Aorta (tissue), 5 donors: ENCODE measurements at regions not wholly inside any gene's neighbourhood (a gene's known extent, or its start where the extent isn't known, plus 50 kb on each side); places are given as distances from the start of the nearest gene placed in this dataset.
A peak's percentile ranks its signal among the peaks of the same experiment; 100 is the strongest.

ENCODE experiments used
- ATAC-seq: fragments of 200-7000 bp; cut with Tn5 transposase; one replicate; pipeline ENCODE4 v1.9.1; 2022; ENCODE audit warnings: moderate library complexity; ENCODE audit not compliant: low FRiP score
- DNase-seq, 2 donors: peaks; one replicate each; pipeline ENCODE4 v3.0.0-alpha.2; 2020
- H3K27ac ChIP-seq, 2 donors: one replicate each; pipeline ENCODE4 v1.5.1; 2013; ENCODE audit warnings: low read length in 2 of 2, mild to moderate bottlenecking in 2 of 2, moderate library complexity in 2 of 2, control low read depth in 1 of 2, inconsistent platforms in 1 of 2, low read depth in 1 of 2
- H3K27me3 ChIP-seq, 2 donors: one replicate each; pipeline ENCODE4 v1.6.1; 2013; ENCODE audit warnings: control low read depth in 1 of 2, low read length in 1 of 2, mild to moderate bottlenecking in 1 of 2, moderate library complexity in 1 of 2; ENCODE audit not compliant: insufficient read depth in 2 of 2, control insufficient read depth in 1 of 2
- H3K36me3 ChIP-seq, 2 donors: one replicate each; pipeline ENCODE4 v1.6.1; 2013; ENCODE audit warnings: control low read depth in 1 of 2, low read length in 1 of 2, mild to moderate bottlenecking in 1 of 2; ENCODE audit not compliant: insufficient read depth in 2 of 2, control insufficient read depth in 1 of 2
- H3K4me1 ChIP-seq, 2 donors: one replicate each; pipeline ENCODE4 v1.6.1; 2013; ENCODE audit warnings: low read length in 2 of 2, control low read depth in 1 of 2, mild to moderate bottlenecking in 1 of 2, moderate library complexity in 1 of 2; ENCODE audit not compliant: insufficient read depth in 2 of 2, control insufficient read depth in 1 of 2
- H3K4me3 ChIP-seq, 2 donors: one replicate each; pipeline ENCODE4 v1.5.1; 2013; ENCODE audit warnings: low read length in 2 of 2, control low read depth in 1 of 2, mild to moderate bottlenecking in 1 of 2
- H3K9me3 ChIP-seq: one replicate; pipeline ENCODE4 v1.6.1; 2013; ENCODE audit warnings: mild to moderate bottlenecking, low read length; ENCODE audit not compliant: control insufficient read depth
- WGBS, 2 donors: extraction: QIAGEN DNeasy Blood & Tissue Kit; methylation state at CpG; one replicate each; pipeline ENCODE4 v1.1.7; 2013; 5-methylcytosine and 5-hydroxymethylcytosine counted together
- intact Hi-C, 2 donors: fragments of 100-400 bp; cut with DNase I; formaldehyde crosslinking; loops; one replicate each; pipeline versions ENCODE4 v1.14.2 to v1.15.0; 2022
- donor health status: healthy with polysubstance abuse.
- donor health status: Bipolar disorder and iron deficiency.
- donor health status: DM: no; HTN: no; CAD: no.
- donor health status: DM: no; HTN: no; CAD: no.
- donor health status: DM: yes; HTN: yes; CAD: no.

GRCh38 chr6:165015676-165016075 lies 293.7 kb downstream of the C6orf118 start:
- no peaks in the 10 kb centered on the region for H3K36me3 ChIP-seq
- ATAC-seq (no peak), DNase-seq (no peak)
- H3K27me3 ChIP-seq = no peaks in the 10 kb centered on the region
- H3K4me3 ChIP-seq = no peak overlapping the region
- intact Hi-C loops = no loop called here
- H3K9me3 ChIP-seq = no peaks in the 10 kb centered on the region
- no peak overlapping the region for H3K27ac ChIP-seq
- no peaks in the 10 kb centered on the region for H3K4me1 ChIP-seq

GRCh38 chr6:165013701-165014100 lies 295.7 kb downstream of the C6orf118 start:
- Histone ChIP-seq H3K4me3 (no peak overlapping the region), H3K4me1 (no peaks in the 10 kb centered on the region), H3K36me3 (no peaks in the 10 kb centered on the region), H3K27ac (no peak overlapping the region), H3K27me3 (no peaks in the 10 kb centered on the region), H3K9me3 (no peaks in the 10 kb centered on the region)
- ATAC-seq (no peak), DNase-seq (no peak)
- intact Hi-C loops = no loop called here
- 70 to 78% methylated on average over 3 of the region's 3 CpGs for WGBS, 2 donors

- Histone ChIP-seq H3K9me3 (no peaks in the 10 kb centered on the region), H3K27ac (no peak overlapping the region), H3K27me3 (no peaks in the 10 kb centered on the region), H3K4me1 (no peaks in the 10 kb centered on the region), H3K4me3 (no peak overlapping the region), H3K36me3 (no peaks in the 10 kb centered on the region)
- intact Hi-C loops = no loop called here
- no peak for ATAC-seq
- DNase-seq = no peak
- 86 to 92% methylated on average over 4 of the region's 4 CpGs for WGBS, 2 donors
Measured at GRCh38 chr6:165012183-165012582, 297.2 kb downstream of the C6orf118 start.

GRCh38 chr6:165010556-165011535 lies 298.6 kb downstream of the C6orf118 start:
- intact Hi-C loops = no loop called here
- Histone ChIP-seq H3K36me3 (no peaks in the 10 kb centered on the region), H3K27ac (no peak overlapping the region), H3K4me1 (no peaks in the 10 kb centered on the region), H3K9me3 (no peaks in the 10 kb centered on the region), H3K27me3 (no peaks in the 10 kb centered on the region), H3K4me3 (no peak overlapping the region)
- DNase-seq (no peak), ATAC-seq (peak; percentile 26)
- 27 to 49% methylated on average over 5 of the region's 5 CpGs for WGBS, 2 donors

GRCh38 chr6:165008971-165009370 lies 300.4 kb downstream of the C6orf118 start:
- WGBS, 2 donors = 65 to 77% methylated on average over 4 of the region's 4 CpGs
- no peak overlapping the region for H3K27ac ChIP-seq
- ATAC-seq (no peak), DNase-seq (no peak)
- H3K4me1 ChIP-seq = no peaks in the 10 kb centered on the region
- intact Hi-C loops = no loop called here
- no peaks in the 10 kb centered on the region for H3K27me3 ChIP-seq
- H3K4me3 ChIP-seq = no peak overlapping the region
- H3K9me3 ChIP-seq = no peaks in the 10 kb centered on the region
- no peaks in the 10 kb centered on the region for H3K36me3 ChIP-seq

- 81 to 82% methylated on average over 11 of the region's 11 CpGs for WGBS, 2 donors
- no peaks in the 10 kb centered on the region for H3K4me1 ChIP-seq
- intact Hi-C loops = no loop called here
- no peak overlapping the region for H3K27ac ChIP-seq
- H3K36me3 ChIP-seq = no peaks in the 10 kb centered on the region
- ATAC-seq = no peak
- DNase-seq = no peak
- H3K9me3 ChIP-seq = peaks cover 2% of the 10 kb centered on the region
- H3K4me3 ChIP-seq = no peak overlapping the region
- H3K27me3 ChIP-seq = no peaks in the 10 kb centered on the region
Measured at GRCh38 chr6:165002866-165003265, 306.5 kb downstream of the C6orf118 start.

GRCh38 chr6:165002358-165002757 lies 307.0 kb downstream of the C6orf118 start:
- Histone ChIP-seq H3K4me1 (no peaks in the 10 kb centered on the region), H3K36me3 (no peaks in the 10 kb centered on the region), H3K27me3 (no peaks in the 10 kb centered on the region), H3K9me3 (peaks cover 2% of the 10 kb centered on the region), H3K4me3 (no peak overlapping the region), H3K27ac (no peak overlapping the region)
- intact Hi-C loops = no loop called here
- 86 to 89% methylated on average over 4 of the region's 4 CpGs for WGBS, 2 donors
- no peak for ATAC-seq
- no peak for DNase-seq

- Histone ChIP-seq H3K4me3 (no peak overlapping the region), H3K36me3 (no peaks in the 10 kb centered on the region), H3K27ac (no peak overlapping the region), H3K9me3 (peaks cover 2% of the 10 kb centered on the region), H3K27me3 (no peaks in the 10 kb centered on the region), H3K4me1 (no peaks in the 10 kb centered on the region)
- no peak for ATAC-seq
- 92 to 93% methylated on average over 32 to 33 of the region's 33 CpGs for WGBS, 2 donors
- DNase-seq = no peak
- intact Hi-C loops = no loop called here
Measured at GRCh38 chr6:165001502-165002157, 307.8 kb downstream of the C6orf118 start.

- Histone ChIP-seq H3K36me3 (no peaks in the 10 kb centered on the region), H3K4me1 (no peaks in the 10 kb centered on the region), H3K4me3 (no peak overlapping the region), H3K27ac (no peak overlapping the region), H3K9me3 (peaks cover 2% of the 10 kb centered on the region), H3K27me3 (no peaks in the 10 kb centered on the region)
- ATAC-seq (no peak), DNase-seq (no peak)
- intact Hi-C loops = no loop called here
- 44 to 61% methylated on average over 8 of the region's 8 CpGs for WGBS, 2 donors
Measured at GRCh38 chr6:164998297-164998696, 311.1 kb downstream of the C6orf118 start.
